Fibroblast of the aortic adventitia (primary cell): ENCODE measurements at regions not wholly inside any gene's neighbourhood (a gene's known extent, or its start where the extent isn't known, plus 50 kb on each side); places are given as distances from the start of the nearest gene placed in this dataset.

ENCODE experiments used
- DNase-seq: peaks from one replicate; pipeline ENCODE4 v3.0.0-alpha.2; 2010; ENCODE audit warnings: low read depth
- H3K4me3 ChIP-seq: 2 replicates; pipeline ENCODE4 v1.5.1; 2011; ENCODE audit warnings: low read depth, mild to moderate bottlenecking, control low read depth, low read length, moderate library complexity
- CTCF ChIP-seq: IDR thresholded peaks from 2 replicates; pipeline ENCODE4 v1.5.1; 2011; ENCODE audit warnings: mild to moderate bottlenecking, low read length, control low read depth, inconsistent platforms; ENCODE audit not compliant: insufficient read depth

DNA sequence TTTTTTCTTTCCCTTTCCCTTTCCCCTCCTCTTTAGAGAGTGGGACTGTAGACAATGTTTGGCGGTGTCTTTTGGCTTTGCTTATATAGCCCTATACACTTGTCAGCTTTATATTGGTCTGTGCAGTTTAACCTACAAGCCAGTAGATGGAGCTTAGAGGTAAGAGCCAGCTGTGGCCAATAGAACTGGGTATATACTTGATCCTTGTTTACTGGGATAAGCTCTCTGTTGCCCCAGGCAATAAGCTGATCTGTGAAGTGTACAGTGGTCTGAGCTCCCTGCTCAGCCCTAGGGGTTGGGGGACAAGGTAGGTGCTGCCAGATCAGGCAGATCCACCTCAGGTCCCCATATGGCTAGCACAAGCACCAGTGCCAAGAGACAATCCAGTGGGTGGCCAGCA, 434.1 kb downstream of the NOVA1 start:
- peak; percentile 66 for DNase-seq
- TF ChIP-seq CTCF = peak; percentile 76
- H3K4me3 ChIP-seq = no peak overlapping the region

DNA sequence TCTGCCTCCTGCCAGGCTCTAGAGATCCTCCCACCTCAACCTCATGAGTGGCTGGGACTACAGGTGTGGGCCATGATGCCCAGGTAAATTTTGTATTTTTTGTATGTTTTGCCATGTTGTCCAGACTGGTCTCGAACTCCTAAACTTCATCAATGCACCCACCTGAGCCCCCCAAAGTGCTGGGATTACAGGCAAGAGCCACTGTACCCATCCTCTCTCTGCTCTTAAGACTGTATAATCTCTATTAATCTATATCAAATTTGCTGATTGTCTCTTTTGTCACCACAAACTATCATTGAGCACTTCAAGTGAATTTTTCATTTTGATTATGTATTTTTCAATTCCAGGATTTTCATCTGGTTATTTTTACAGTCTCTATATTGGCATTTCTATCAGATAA, 440.3 kb downstream of the NOVA1 start:
- no peak overlapping the region for H3K4me3 ChIP-seq

DNA sequence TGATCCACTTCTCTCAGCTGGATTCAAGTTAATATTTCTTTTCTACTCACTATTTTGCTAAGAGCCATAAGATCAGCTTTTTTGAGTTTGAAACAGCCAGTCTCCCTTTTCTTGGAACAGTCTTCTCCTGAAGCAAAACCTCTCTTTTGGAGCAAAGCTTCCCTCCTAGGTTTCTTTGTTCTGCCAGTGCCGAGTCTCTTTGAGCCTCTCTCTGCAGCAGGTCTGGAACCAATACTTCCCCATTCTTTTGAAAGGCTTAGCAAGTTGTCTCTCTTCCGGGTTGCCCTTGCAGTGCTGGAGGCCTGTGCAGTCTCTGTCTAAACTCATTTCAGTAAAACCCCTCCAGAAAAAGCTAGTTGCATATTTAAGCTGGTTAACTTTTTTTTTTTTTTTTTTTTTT, 454.8 kb downstream of the NOVA1 start:
- no peak overlapping the region for H3K4me3 ChIP-seq
- no peak for TF ChIP-seq CTCF
- no peak for DNase-seq

More for the DNA sequence above, 440.3 kb downstream of the NOVA1 start:
- no peak for DNase-seq
- no peak for TF ChIP-seq CTCF

DNA sequence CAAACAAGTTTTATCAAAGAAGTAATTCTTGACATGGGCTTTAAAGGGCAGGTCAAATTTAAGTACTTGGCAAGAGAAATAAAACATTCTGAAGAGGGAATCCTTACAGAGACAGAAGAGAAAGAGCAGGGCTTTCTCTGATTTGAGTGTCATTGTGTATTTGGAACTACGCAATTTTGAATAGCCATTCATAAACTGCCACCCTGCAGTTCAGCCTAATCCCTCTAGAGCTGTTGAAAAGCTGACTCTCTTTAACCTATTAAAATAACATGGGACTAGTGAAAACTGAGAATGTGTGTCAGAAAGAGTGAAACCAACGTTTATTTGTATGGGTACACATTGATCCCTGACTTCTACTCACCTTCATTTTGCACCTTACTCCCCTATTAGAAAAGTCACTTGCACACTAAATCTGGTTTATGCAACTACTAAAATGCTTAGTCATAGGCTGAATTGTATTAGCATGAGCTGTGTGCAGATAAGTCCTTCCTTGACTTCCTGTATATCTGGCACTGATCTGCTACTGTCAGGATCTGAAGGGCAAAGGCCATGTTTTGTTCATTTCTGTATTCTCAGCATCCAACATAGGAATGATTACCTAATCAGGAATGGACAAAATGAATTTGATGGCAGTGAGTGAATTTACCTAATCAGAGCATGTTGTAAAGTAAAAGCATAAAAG, 458.9 kb downstream of the NOVA1 start:
- H3K4me3 ChIP-seq = no peak overlapping the region
- DNase-seq = peak; percentile 68
- TF ChIP-seq CTCF = peak; percentile 35

- peak; percentile 26 for TF ChIP-seq CTCF
- H3K4me3 ChIP-seq = no peak overlapping the region
- no peak for DNase-seq
Observed at GRCh38 chr14:26137161-26137560, 460.7 kb downstream of the NOVA1 start.

GRCh38 chr14:26132061-26132645, 465.7 kb downstream of the NOVA1 start:
- DNase-seq = peak; percentile 84
- H3K4me3 ChIP-seq = no peak overlapping the region
- TF ChIP-seq CTCF = no peak

DNA sequence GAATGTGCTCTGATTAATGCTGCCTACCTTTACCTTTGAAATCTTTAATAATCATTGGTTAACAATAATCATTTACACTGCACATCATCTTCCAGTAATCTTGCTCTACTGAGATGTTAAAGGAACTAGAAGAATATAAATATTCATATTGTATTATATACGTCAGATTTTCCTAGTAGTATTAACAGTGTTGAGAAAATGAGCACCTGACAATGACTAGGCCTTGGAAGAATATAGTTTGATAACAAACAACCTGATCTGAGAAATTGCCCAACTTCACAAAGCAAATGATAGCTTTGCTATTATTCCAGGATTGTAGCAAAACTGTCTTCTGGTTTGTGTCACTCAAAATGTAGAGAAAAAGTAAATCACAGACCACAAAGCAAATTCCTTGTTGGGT, 467.1 kb downstream of the NOVA1 start:
- no peak for DNase-seq
- H3K4me3 ChIP-seq = no peak overlapping the region
- no peak for TF ChIP-seq CTCF
